B cell (primary cell): ENCODE measurements at regions not wholly inside any gene's neighbourhood (a gene's known extent, or its start where the extent isn't known, plus 50 kb on each side); places are given as distances from the start of the nearest gene placed in this dataset.

ENCODE experiments used
- ATAC-seq: fragments of 200-7000 bp; cut with Tn5 transposase; one replicate; pipeline ENCODE4 v1.10.0; 2021; ENCODE audit warnings: low read depth, mild to moderate bottlenecking, moderate number of reproducible peaks, moderate library complexity
- CTCF ChIA-PET: fragments of 350-600 bp; sonication (Branson Sonifier 250); formaldehyde crosslinking; loops from one replicate; lab custom pipeline; 2021; ENCODE audit warnings: antibody characterized with exemption, inconsistent platforms; lab: Charles Lee
- POLR2A ChIA-PET: fragments of 350-600 bp; sonication (Branson Sonifier 250); formaldehyde crosslinking; loops from one replicate; lab custom pipeline; 2021; ENCODE audit warnings: antibody characterized with exemption; lab: Charles Lee
- DNase-seq: peaks from one replicate; pipeline ENCODE4 v3.0.0; 2013
- H2AFZ ChIP-seq: 2 replicates; pipeline ENCODE4 v1.6.1; 2012; ENCODE audit warnings: mild to moderate bottlenecking, low read depth, low read length; ENCODE audit not compliant: insufficient read depth, poor library complexity, severe bottlenecking
- H3K27ac ChIP-seq, 2 donors: 1 replicate in 1 of 2; 2 replicates in 1 of 2; pipeline ENCODE4 v1.5.1; 2012 to 2013; ENCODE audit warnings: low read length in 2 of 2, mild to moderate bottlenecking in 2 of 2, moderate library complexity in 1 of 2
- H3K27me3 ChIP-seq, 4 experiments: fragments of 200-600 bp in 1 of 4; sonication (generic) in 1 of 4; replicated peaks in 1 of 4; 1 replicate in 2 of 4; 2 replicates in 2 of 4; pipeline versions ENCODE4 v1.6.1 to v1.7.0; 2013 to 2016; ENCODE audit warnings: low read length in 3 of 4, mild to moderate bottlenecking in 2 of 4, mixed read lengths in 1 of 4, moderate library complexity in 1 of 4; ENCODE audit not compliant: insufficient read depth in 4 of 4, control insufficient read depth in 3 of 4; ENCODE audit errors: control extremely low read depth in 1 of 4
- H3K36me3 ChIP-seq, 2 experiments: replicated peaks in 1 of 2; 1 replicate in 1 of 2; 2 replicates in 1 of 2; pipeline versions ENCODE4 v1.6.1 to v1.7.1; 2013; ENCODE audit warnings: low read length in 1 of 2; ENCODE audit not compliant: insufficient read depth in 2 of 2, control insufficient read depth in 1 of 2; ENCODE audit errors: control extremely low read depth in 1 of 2, extremely low read depth in 1 of 2
- H3K4me1 ChIP-seq, 2 donors: fragments of 200-600 bp in 1 of 2; sonication (generic) in 1 of 2; 1 replicate in 1 of 2; 2 replicates in 1 of 2; pipeline versions ENCODE4 v1.5.1 to v1.6.1; 2013 to 2017; ENCODE audit warnings: low read length in 2 of 2; ENCODE audit not compliant: control insufficient read depth in 2 of 2, insufficient read depth in 2 of 2
- H3K4me2 ChIP-seq: replicated peaks from 2 replicates; pipeline ENCODE3; 2012; ENCODE audit warnings: mild to moderate bottlenecking, low read depth, low read length; ENCODE audit not compliant: poor library complexity, severe bottlenecking
- H3K4me3 ChIP-seq, 5 experiments: fragments of 200-600 bp in 1 of 5; sonication (generic) in 1 of 5; 1 replicate in 3 of 5; 2 replicates in 2 of 5; pipeline versions ENCODE4 v1.5.1 to v1.7.0; 2011 to 2016; ENCODE audit warnings: low read length in 4 of 5, mild to moderate bottlenecking in 4 of 5, low read depth in 2 of 5, control low read depth in 1 of 5, moderate library complexity in 1 of 5; ENCODE audit not compliant: insufficient read depth in 1 of 5; ENCODE audit errors: control extremely low read depth in 1 of 5, extremely low read depth in 1 of 5
- H3K79me2 ChIP-seq: fragments of 200-600 bp; sonication (generic); one replicate; pipeline ENCODE4 v1.6.0; 2016; ENCODE audit warnings: low read length; ENCODE audit not compliant: control insufficient read depth, insufficient read depth
- H3K9ac ChIP-seq: fragments of 200-600 bp; sonication (generic); 2 replicates; pipeline ENCODE4 v1.6.1; 2017; ENCODE audit warnings: mild to moderate bottlenecking, low read length, moderate library complexity
- H3K9me3 ChIP-seq, 3 donors: one replicate each; pipeline versions ENCODE4 v1.6.1 to v1.7.1; 2013; ENCODE audit warnings: low read length in 2 of 3; ENCODE audit not compliant: control insufficient read depth in 2 of 3, insufficient read depth in 1 of 3; ENCODE audit errors: control extremely low read depth in 1 of 3
- H4K20me1 ChIP-seq: 2 replicates; pipeline ENCODE4 v1.6.0; 2012; ENCODE audit warnings: mild to moderate bottlenecking, low read length; ENCODE audit not compliant: insufficient read depth, control insufficient read depth, poor library complexity, severe bottlenecking
- H3K27ac Mint-ChIP-seq: one replicate; pipeline ENCODE4 v1.8.0; 2021; ENCODE audit warnings: mixed read lengths
- H3K27me3 Mint-ChIP-seq: one replicate; pipeline ENCODE4 v1.8.0; 2021; ENCODE audit warnings: mixed read lengths
- H3K4me1 Mint-ChIP-seq: one replicate; pipeline ENCODE4 v1.8.0; 2021; ENCODE audit warnings: mixed read lengths
- H3K4me3 Mint-ChIP-seq: one replicate; pipeline ENCODE4 v1.8.0; 2021; ENCODE audit warnings: mixed read lengths
- H3K9me3 Mint-ChIP-seq: one replicate; pipeline ENCODE4 v1.8.0; 2022; ENCODE audit warnings: mixed read lengths; ENCODE audit not compliant: insufficient read depth
- EZH2 ChIP-seq: IDR thresholded peaks from 2 replicates; pipeline ENCODE4 v1.6.1; 2012; ENCODE audit warnings: borderline replicate concordance, low read depth, mild to moderate bottlenecking, moderate library complexity, low read length; ENCODE audit not compliant: insufficient read depth, poor library complexity, severe bottlenecking
- WGBS: methylation state at CpG from one replicate; pipeline ENCODE4 v1.1.5; 2013; ENCODE audit warnings: missing lambda C conversion rate; ENCODE audit not compliant: insufficient coverage; 5-methylcytosine and 5-hydroxymethylcytosine counted together
- intact Hi-C: fragments of 100-400 bp; cut with micrococcal nuclease; formaldehyde crosslinking; loops from one replicate; pipeline ENCODE4 v1.10.0; 2022
- TF ChIP-seq, protein P1 (sequence below): fragments of 200-600 bp; IDR thresholded peaks from one replicate; pipeline ENCODE4 v1.8.0; 2022; ENCODE audit warnings: antibody characterized with exemption, mild to moderate bottlenecking

DNA sequence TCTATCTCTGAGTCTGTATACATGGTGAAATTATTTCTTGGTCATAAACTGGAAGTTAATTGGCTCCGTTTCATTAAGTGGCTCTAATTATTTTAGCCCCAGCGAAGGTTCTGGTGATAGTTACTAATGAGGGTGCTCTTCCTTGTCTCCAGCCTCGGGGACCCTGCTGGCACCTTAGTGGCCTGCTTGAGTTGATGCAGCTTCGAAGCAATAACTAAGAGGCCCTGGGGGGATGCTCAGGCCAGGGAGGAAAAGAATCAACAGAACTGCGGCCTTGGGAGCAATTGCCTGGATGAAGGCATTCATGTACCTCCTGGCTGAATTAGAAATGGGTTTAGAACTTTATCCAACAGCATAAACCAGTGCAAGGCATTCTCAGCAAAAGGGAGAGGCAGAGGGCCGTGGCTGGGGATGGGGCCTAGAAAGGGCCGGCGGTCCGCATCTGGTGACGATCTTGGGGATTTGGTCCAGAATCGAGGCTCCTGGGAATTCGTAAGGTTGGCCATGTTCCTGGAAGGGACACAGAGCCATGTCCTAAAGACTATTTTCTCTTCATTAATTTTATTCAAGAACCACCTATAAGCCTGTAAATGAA is 100.0 kb upstream of the AJAP1 start:
- Histone ChIP-seq H3K9ac (no peak overlapping the region), H3K4me2 (no peak overlapping the region), H3K27me3 (no peaks in the 10 kb centered on the region), H2AFZ (no peak overlapping the region), H4K20me1 (no peaks in the 10 kb centered on the region), H3K9me3 (peaks cover 0 to 4% (median 0%) of the 10 kb centered on the region in 3 donors), H3K79me2 (no peaks in the 10 kb centered on the region), H3K4me1 (no peaks in the 10 kb centered on the region), H3K36me3 (no peaks in the 10 kb centered on the region), H3K4me3 (no peak overlapping the region), H3K27ac (no peak overlapping the region)
- ATAC-seq = no peak
- no peak for DNase-seq
- Mint-ChIP-seq H3K4me1 (no peaks in the 10 kb centered on the region), H3K27me3 (peaks cover 14% of the 10 kb centered on the region), H3K9me3 (no peaks in the 10 kb centered on the region), H3K4me3 (no peak overlapping the region), H3K27ac (no peak overlapping the region)
- no peak for TF ChIP-seq EZH2
- TF ChIP-seq, protein P1, sequence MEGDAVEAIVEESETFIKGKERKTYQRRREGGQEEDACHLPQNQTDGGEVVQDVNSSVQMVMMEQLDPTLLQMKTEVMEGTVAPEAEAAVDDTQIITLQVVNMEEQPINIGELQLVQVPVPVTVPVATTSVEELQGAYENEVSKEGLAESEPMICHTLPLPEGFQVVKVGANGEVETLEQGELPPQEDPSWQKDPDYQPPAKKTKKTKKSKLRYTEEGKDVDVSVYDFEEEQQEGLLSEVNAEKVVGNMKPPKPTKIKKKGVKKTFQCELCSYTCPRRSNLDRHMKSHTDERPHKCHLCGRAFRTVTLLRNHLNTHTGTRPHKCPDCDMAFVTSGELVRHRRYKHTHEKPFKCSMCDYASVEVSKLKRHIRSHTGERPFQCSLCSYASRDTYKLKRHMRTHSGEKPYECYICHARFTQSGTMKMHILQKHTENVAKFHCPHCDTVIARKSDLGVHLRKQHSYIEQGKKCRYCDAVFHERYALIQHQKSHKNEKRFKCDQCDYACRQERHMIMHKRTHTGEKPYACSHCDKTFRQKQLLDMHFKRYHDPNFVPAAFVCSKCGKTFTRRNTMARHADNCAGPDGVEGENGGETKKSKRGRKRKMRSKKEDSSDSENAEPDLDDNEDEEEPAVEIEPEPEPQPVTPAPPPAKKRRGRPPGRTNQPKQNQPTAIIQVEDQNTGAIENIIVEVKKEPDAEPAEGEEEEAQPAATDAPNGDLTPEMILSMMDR = no peak
- ChIA-PET POLR2A (no interaction called here), CTCF (no interaction called here)
- WGBS = 87% methylated on average over 9 of the region's 12 CpGs
- intact Hi-C loops = no loop called here

DNA sequence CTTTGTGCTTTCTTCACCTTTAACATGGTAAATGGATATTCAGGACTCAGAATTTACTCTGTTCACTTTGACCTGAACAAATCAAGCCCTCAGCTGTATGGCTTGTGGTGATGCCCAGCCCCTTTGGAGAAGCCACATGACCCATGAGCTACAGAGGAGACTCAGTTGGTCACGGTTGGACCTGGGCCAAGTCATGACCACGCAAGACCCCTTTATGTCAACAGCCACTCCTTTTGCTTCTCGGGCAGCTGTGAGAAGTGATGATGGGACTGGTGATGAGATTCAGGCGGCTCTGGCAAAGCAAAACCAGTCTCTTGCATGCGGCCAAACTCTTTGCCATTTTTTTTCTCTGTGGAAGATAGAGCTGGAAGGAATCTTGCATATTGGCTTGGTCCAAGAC is 96.5 kb upstream of the AJAP1 start:
- no peaks in the 10 kb centered on the region for H3K27me3 ChIP-seq
- Mint-ChIP-seq H3K27me3 (peaks cover 16% of the 10 kb centered on the region), H3K4me1 (no peaks in the 10 kb centered on the region), H3K4me3 (no peak overlapping the region), H3K27ac (no peak overlapping the region), H3K9me3 (no peaks in the 10 kb centered on the region)
- TF ChIP-seq, protein P1 = no peak
- no peak for TF ChIP-seq EZH2
- no peak for ATAC-seq
- POLR2A ChIA-PET = no interaction called here
- no peak overlapping the region for H3K4me2 ChIP-seq
- intact Hi-C loops = no loop called here
- H3K9me3 ChIP-seq = peaks cover 0 to 4% (median 0%) of the 10 kb centered on the region in 3 donors
- no peak overlapping the region for H3K9ac ChIP-seq
- H3K4me3 ChIP-seq = no peak overlapping the region
- H2AFZ ChIP-seq = no peak overlapping the region
- H3K79me2 ChIP-seq = no peaks in the 10 kb centered on the region
- 93% methylated on average over 3 of the region's 5 CpGs for WGBS
- no peak overlapping the region for H3K27ac ChIP-seq
- no peaks in the 10 kb centered on the region for H3K4me1 ChIP-seq
- CTCF ChIA-PET = no interaction called here
- no peaks in the 10 kb centered on the region for H3K36me3 ChIP-seq
- no peaks in the 10 kb centered on the region for H4K20me1 ChIP-seq
- DNase-seq = no peak
